ENCODE measurements at regions not wholly inside any gene's neighbourhood (a gene's known extent, or its start where the extent isn't known, plus 50 kb on each side); places are given as distances from the start of the nearest gene placed in this dataset.
A peak's percentile ranks its signal among the peaks of the same experiment; 100 is the strongest.

DNA sequence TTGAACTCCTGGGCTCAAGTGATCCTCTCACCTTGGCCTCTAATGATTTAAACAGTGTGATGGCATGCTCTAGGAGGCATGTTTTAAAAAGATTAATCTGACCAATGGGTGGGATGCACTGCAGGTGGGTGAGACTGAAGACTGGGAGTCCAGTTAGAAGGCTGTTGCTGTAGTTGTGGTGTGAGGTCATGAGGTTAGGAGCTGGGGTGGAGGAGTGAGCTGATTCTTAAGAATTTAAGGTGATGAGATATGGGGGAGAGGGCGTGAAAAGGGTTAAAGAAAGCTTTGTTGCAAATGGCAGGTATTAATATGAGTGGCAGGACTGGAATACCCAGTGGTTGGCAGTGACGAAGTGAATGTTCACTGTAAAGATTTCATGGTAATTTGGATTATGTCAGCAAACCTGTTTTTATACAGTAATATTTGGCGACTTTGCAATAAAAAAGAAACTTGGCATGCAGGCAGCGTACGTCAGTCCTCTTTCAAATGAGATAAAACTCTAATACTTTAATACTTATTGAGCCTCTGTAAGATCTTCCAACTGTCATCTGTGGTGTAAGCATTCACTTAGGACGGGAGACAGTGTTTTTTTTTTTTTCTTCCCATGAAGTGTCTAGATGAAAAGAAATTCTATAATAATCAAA lies 72.8 kb upstream of the MTPN start:
- POLR2A ChIA-PET = no interaction called here
- H3K4me3 Mint-ChIP-seq = no peak overlapping the region
- peaks cover 0 to 7% (median 2%) of the 10 kb centered on the region in 5 donors for H3K27me3 Mint-ChIP-seq
- DNase-seq (no peak), ATAC-seq (no peak)
- no peak overlapping the region for H3K27ac Mint-ChIP-seq
- peaks cover 0 to 2% (median 0%) of the 10 kb centered on the region in 4 donors for H3K4me1 Mint-ChIP-seq
- peaks cover 0 to 10% (median 7%) of the 10 kb centered on the region in 9 donors for H3K9me3 Mint-ChIP-seq
- H3K36me3 Mint-ChIP-seq = peaks cover 9 to 30% (median 18%) of the 10 kb centered on the region in 3 donors

DNA sequence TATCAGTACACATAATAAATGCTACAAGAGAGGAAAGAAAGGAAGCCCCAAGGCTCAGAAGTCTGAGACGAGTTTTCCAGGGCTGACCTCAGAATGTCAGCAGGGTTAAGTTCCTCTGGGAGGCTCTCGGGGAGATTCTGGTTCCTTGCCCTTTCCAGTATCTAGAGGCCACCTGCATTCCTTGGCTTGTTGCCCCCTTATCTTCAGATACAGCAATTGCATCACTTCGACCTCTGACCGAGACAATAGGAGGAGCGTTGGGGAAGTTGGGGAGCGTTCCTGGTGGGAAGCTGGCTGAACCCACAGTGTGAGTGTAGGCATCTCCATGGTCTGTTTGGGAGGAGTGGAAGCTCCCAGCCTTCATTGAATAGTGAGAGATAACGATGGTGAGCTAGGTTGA lies 72.0 kb upstream of the MTPN start:
- Mint-ChIP-seq H3K4me1 (peaks cover 0 to 2% (median 0%) of the 10 kb centered on the region in 4 donors), H3K27me3 (peaks cover 0 to 7% (median 2%) of the 10 kb centered on the region in 5 donors), H3K36me3 (peaks cover 9 to 31% (median 21%) of the 10 kb centered on the region in 3 donors), H3K9me3 (peaks cover 0 to 10% (median 7%) of the 10 kb centered on the region in 9 donors), H3K4me3 (no peak overlapping the region), H3K27ac (no peak overlapping the region)
- POLR2A ChIA-PET = no interaction called here
- no peak for DNase-seq
- ATAC-seq = no peak

DNA sequence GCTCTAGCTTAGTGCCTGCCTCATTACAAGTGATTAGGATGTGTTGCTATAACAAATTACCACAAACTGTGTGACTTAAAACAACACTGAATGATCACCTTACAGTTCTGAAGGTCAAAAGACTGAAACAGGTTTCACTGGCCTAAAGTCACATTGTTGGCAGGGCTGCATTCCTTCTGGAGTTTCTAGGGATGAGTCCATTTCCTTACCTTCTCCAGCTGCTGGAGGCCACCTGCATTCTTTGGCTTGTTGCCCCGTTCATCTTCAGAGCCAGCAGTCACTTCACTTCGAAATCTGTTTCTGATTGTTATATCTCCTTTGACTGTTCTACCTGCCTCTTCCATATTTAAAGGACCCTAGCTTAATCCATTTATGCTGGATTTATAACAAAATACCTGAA lies 69.4 kb upstream of the MTPN start:
- POLR2A ChIA-PET = no interaction called here
- no peak for DNase-seq
- peaks cover 0 to 10% (median 7%) of the 10 kb centered on the region in 9 donors for H3K9me3 Mint-ChIP-seq
- no peak overlapping the region for H3K27ac Mint-ChIP-seq
- H3K4me1 Mint-ChIP-seq = peaks cover 0 to 2% (median 0%) of the 10 kb centered on the region in 4 donors
- ATAC-seq = no peak
- peaks cover 0 to 7% (median 2%) of the 10 kb centered on the region in 5 donors for H3K27me3 Mint-ChIP-seq
- H3K4me3 Mint-ChIP-seq = no peak overlapping the region
- peaks cover 9 to 31% (median 21%) of the 10 kb centered on the region in 3 donors for H3K36me3 Mint-ChIP-seq

DNA sequence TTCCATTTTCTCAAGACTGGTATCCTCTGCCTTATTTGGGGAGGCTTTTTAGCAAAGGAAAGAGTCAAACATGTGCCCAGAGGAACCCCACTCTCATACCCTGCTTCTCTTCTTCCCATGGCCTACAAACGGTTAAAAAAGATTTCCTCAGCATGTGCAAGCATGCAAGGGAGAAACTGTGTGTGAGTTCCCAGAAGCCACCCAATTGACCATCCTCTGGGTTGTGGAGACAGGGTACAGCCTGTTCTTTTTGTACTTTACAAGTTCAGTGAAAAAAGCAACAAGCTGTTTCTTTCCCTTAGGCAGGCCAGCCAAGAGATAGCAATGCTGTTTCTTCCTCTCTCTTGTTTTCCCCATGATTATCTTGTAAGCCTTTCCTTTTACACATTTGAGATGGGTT lies 68.8 kb upstream of the MTPN start:
- H3K36me3 Mint-ChIP-seq = peaks cover 8 to 31% (median 21%) of the 10 kb centered on the region in 3 donors
- peaks cover 0 to 10% (median 7%) of the 10 kb centered on the region in 9 donors for H3K9me3 Mint-ChIP-seq
- no peak overlapping the region for H3K4me3 Mint-ChIP-seq
- POLR2A ChIA-PET = no interaction called here
- DNase-seq = no peak
- peaks cover 0 to 7% (median 2%) of the 10 kb centered on the region in 5 donors for H3K27me3 Mint-ChIP-seq
- no peak overlapping the region for H3K27ac Mint-ChIP-seq
- ATAC-seq = no peak
- H3K4me1 Mint-ChIP-seq = peaks cover 0 to 2% (median 0%) of the 10 kb centered on the region in 4 donors

DNA sequence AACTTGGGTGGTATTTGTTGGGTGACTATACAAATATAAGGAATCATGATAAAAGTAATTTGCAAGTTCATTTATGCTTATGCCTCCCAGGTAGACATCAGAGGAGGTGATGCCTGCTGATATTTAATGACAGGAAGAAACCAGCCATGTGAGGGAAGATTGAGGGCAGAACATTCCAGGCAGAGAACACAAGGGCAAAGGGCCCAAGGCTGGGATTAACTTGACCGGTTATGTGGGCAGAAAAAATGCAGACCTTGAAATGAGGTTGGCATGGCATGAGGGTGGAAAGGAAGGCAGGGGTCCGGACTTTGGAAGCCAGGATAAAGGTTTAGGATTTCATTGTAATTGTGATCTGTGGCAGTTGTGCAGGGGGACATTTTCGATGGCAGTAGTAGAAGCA lies 68.0 kb upstream of the MTPN start:
- H3K36me3 Mint-ChIP-seq = peaks cover 4 to 31% (median 19%) of the 10 kb centered on the region in 3 donors

DNA sequence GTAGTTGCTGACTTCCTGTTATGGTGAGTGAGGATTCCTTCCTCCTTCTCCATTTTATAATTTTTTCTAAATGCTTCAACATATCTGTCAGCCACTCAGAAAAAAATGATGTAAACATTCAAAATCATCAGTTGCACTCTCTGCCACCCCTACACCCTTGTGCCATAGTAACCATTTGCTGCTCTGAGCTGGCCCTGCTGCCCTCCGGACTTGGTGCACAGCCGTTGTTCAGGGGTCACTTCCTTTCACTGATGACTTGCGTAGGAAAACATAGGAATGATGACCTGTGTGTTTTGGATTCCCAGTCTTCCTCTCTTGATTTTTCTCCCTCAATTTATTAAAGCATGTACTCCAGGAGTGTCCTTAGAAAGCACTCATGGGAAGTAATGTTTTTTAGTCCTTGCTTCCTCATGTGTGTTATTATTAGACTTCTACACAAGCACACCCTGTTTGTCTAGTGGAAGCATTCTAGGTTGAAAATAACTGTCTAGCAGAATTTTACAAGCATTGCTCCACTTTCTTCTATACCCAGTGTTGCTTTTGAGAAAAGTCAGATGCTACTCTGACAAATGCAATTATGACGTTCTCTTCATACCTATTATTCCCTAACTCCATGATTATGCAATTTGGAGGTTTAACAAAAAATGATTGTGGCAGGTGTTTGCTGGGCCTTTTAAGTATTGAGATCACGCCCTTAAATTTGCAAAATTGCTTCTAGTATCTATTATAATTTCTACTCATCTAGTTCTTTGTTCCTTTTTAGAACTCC lies 62.6 kb upstream of the MTPN start:
- no peaks in the 10 kb centered on the region for H3K9me3 Mint-ChIP-seq
- no peak overlapping the region for H3K4me3 Mint-ChIP-seq
- H3K36me3 Mint-ChIP-seq = peaks cover 0 to 8% (median 4%) of the 10 kb centered on the region in 3 donors
- no peak for ATAC-seq
- no peaks in the 10 kb centered on the region for H3K4me1 Mint-ChIP-seq
- H3K27me3 Mint-ChIP-seq = peaks cover 0 to 3% (median 0%) of the 10 kb centered on the region in 5 donors
- H3K27ac Mint-ChIP-seq = no peak overlapping the region
- DNase-seq = no peak
- POLR2A ChIA-PET = no interaction called here

More for the DNA sequence above, 68.0 kb upstream of the MTPN start:
- DNase-seq (no peak), ATAC-seq (no peak)
- H3K27ac Mint-ChIP-seq = peak overlapping the region in 1 of 10 donors; percentile 34
- peaks cover 0 to 2% (median 0%) of the 10 kb centered on the region in 4 donors for H3K4me1 Mint-ChIP-seq
- H3K9me3 Mint-ChIP-seq = peaks cover 0 to 10% (median 7%) of the 10 kb centered on the region in 9 donors
- POLR2A ChIA-PET = no interaction called here
- peaks cover 0 to 7% (median 2%) of the 10 kb centered on the region in 5 donors for H3K27me3 Mint-ChIP-seq
- no peak overlapping the region for H3K4me3 Mint-ChIP-seq

DNA sequence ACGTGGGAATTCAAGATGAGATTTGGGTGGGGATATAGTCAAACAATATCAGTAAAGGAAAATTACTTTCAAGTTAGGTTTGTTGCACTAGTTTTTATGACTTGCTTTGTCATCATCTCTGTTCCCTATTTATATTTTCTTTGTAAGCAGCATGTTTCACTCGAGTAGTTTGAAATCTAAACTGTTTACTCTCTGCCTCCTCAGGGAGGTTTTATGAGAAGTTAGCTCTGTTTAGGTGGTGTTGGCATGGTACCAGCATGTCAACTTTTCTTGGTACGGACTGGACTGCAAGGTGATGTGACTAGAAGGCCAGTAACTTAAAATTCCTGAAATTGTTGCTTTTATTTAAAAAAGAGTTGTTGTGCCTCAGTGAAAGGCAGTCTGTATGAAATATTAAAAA lies 59.2 kb upstream of the MTPN start:
- DNase-seq = no peak

DNA sequence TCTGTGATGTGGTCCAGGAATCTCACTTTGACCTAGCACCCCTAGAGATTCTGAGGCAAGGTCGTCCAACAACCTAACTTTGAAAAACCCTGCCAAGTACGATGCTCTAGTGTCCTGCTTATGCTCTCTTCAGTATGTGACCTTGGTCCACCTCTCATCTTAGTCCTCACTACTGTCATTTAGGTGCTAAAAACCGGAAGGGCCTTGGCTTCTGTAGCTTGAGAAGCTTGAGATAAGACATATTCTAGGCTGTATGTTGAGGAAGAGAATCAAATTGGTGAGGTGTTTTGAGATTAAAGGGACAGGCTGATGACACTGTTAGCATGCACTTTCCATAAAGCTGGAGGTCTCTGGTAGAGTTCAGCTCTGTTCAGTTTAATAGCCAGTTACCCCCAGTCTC lies 57.0 kb upstream of the MTPN start:
- DNase-seq = no peak
- Mint-ChIP-seq H3K36me3 (peaks cover 0 to 7% (median 0%) of the 10 kb centered on the region in 3 donors), H3K4me3 (no peak overlapping the region), H3K27me3 (peaks cover 0 to 2% (median 0%) of the 10 kb centered on the region in 5 donors), H3K4me1 (no peaks in the 10 kb centered on the region), H3K27ac (no peak overlapping the region), H3K9me3 (no peaks in the 10 kb centered on the region)
- no peak for ATAC-seq
- POLR2A ChIA-PET = no interaction called here

More for the DNA sequence above, 59.2 kb upstream of the MTPN start:
- no peak overlapping the region for H3K4me3 Mint-ChIP-seq
- H3K27me3 Mint-ChIP-seq = no peaks in the 10 kb centered on the region
- no peak overlapping the region for H3K27ac Mint-ChIP-seq
- POLR2A ChIA-PET = no interaction called here
- peaks cover 0 to 7% (median 0%) of the 10 kb centered on the region in 3 donors for H3K36me3 Mint-ChIP-seq
- no peaks in the 10 kb centered on the region for H3K9me3 Mint-ChIP-seq
- no peak for ATAC-seq
- no peaks in the 10 kb centered on the region for H3K4me1 Mint-ChIP-seq

DNA sequence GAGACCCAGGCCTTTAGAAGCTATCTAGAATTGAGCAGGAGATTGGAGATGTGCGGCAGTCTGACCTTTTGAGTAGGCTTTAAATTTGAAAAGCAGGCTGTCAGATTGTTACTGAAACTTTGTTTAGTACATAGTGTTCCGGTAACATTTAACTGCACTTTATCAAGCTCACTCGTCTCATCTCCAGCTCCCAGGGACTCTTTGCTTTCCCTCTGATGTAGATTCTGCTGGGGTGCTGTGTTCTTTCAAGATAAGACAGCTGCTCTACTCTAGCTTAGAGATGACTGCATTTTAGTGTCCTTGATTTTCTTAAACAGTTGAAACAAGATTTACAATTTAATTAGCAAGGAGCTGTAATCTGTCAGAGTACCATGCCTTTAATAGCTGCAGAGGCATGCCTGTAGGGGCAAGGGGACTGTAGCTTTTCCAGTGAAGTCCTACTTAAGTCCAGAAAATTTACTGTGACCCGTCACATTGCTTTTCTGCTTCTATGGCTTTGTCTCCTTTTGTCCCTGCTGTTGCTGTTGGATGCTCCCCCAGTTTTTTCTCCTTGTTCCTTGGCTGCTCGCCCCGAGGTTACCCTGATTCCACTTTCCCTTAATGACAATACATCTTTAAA lies 56.4 kb upstream of the MTPN start:
- POLR2A ChIA-PET = interaction anchor here (0.6 kb wide), 1 partner anchor 567 kb away, joined by 6 read pairs; no protein-coding TSS in a partner anchor
- ATAC-seq (no peak), DNase-seq (no peak)
- Mint-ChIP-seq H3K4me1 (no peaks in the 10 kb centered on the region), H3K27me3 (peaks cover 0 to 2% (median 0%) of the 10 kb centered on the region in 5 donors), H3K36me3 (peaks cover 0 to 7% (median under 1%) of the 10 kb centered on the region in 3 donors), H3K4me3 (no peak overlapping the region), H3K9me3 (no peaks in the 10 kb centered on the region), H3K27ac (no peak overlapping the region)

DNA sequence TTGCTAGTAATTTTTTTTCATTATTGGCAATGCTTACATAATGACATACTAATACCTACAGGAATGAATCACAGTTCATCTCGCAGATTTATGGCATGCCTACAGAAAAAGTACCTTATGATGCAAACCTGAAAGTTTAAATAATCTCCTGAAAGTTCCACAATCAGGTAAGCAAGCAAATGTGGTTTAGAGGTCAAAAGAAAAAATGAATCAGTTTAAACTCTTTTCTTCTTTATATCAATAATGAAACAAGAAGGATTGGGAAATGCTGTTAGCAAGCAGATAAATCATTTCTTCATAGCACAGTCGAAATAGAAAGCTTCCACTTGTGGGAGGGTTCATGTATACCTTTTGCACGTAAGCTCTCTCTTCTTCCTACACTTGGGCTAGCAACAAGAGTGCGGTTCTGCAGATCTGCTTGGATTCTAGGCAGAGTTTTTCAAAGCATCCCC lies 53.7 kb upstream of the MTPN start:
- H3K9me3 Mint-ChIP-seq = no peaks in the 10 kb centered on the region
- peaks cover 0 to 11% (median 10%) of the 10 kb centered on the region in 3 donors for H3K36me3 Mint-ChIP-seq
- peaks cover 0 to 2% (median 0%) of the 10 kb centered on the region in 5 donors for H3K27me3 Mint-ChIP-seq
- no peak overlapping the region for H3K27ac Mint-ChIP-seq
- no peak overlapping the region for H3K4me3 Mint-ChIP-seq
- H3K4me1 Mint-ChIP-seq = no peaks in the 10 kb centered on the region
- POLR2A ChIA-PET = no interaction called here
- DNase-seq (no peak), ATAC-seq (no peak)

DNA sequence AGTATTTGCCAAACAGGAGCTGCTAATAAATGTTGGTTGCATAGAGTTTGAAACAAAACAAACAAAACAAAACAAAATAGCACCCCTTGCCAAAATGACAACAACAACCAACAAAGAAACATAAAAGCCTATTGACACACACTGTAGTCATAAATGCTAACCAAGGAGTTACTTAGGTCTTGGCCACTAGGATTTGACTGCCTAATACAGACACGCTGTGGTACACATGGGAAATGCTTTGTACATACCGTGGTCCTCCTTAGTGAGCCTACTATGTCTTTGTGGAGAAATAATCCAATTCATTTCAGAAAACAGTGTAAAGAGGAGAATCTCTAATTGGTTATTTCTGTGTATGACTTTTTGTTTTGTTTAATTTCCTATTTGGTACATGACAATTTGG lies 53.2 kb upstream of the MTPN start:
- Mint-ChIP-seq H3K27me3 (peaks cover 0 to 2% (median 0%) of the 10 kb centered on the region in 5 donors), H3K4me1 (no peaks in the 10 kb centered on the region), H3K27ac (no peak overlapping the region), H3K36me3 (peaks cover 0 to 11% (median 10%) of the 10 kb centered on the region in 3 donors), H3K4me3 (no peak overlapping the region), H3K9me3 (no peaks in the 10 kb centered on the region)
- DNase-seq (no peak), ATAC-seq (no peak)
- POLR2A ChIA-PET = no interaction called here

DNA sequence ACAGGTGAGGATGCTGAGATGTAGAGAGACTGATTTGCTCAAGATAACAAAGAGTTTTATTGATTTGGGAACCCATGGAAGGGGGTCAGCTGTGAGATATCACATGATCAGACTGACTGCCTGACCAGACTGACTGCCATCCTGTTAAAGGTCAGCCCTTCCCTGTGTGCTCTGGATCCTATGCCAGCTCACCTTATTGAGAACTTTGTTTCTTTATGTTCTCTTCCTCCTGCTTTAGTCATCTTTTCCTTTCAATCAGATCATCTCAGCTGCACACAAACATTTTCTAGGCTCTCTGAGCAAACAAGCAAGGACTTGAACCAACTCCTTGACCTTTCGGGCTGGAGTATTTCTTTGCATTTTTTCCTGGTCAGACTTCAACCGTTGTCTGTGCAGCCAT lies 50.0 kb upstream of the MTPN start:
- H3K4me3 Mint-ChIP-seq = no peak overlapping the region
- POLR2A ChIA-PET = no interaction called here

More for the DNA sequence above, 50.0 kb upstream of the MTPN start:
- DNase-seq (no peak), ATAC-seq (no peak)
- no peaks in the 10 kb centered on the region for H3K4me1 Mint-ChIP-seq
- peaks cover 0 to 2% (median 0%) of the 10 kb centered on the region in 5 donors for H3K27me3 Mint-ChIP-seq
- H3K36me3 Mint-ChIP-seq = peaks cover 0 to 11% (median 10%) of the 10 kb centered on the region in 3 donors
- H3K9me3 Mint-ChIP-seq = no peaks in the 10 kb centered on the region
- no peak overlapping the region for H3K27ac Mint-ChIP-seq
